HepG2 (cell line): ENCODE measurements at regions not wholly inside any gene's neighbourhood (a gene's known extent, or its start where the extent isn't known, plus 50 kb on each side); places are given as distances from the start of the nearest gene placed in this dataset.

Experiments
- ATAC-seq: fragments of 200-7000 bp; cut with Tn5 transposase; 3 replicates; pipeline ENCODE4 v1.9.1; 2020; ENCODE audit warnings: mild to moderate bottlenecking, moderate library complexity
- BruUV-seq: library from RNA; stranded (reverse); fragments of 400-500 nt; replicated peaks from 2 replicates; lab custom pipeline; 2021; lab: Mats Ljungman, UMichigan
- CTCF ChIA-PET: fragments of 300-600 bp; formaldehyde crosslinking; extraction: SDS; loops from one replicate; lab custom pipeline; 2021; ENCODE audit warnings: low total read pairs, inconsistent platforms, low intra/inter-chr PET ratio; lab: Yijun Ruan, JAX
- POLR2A ChIA-PET: fragments of 350-600 bp; sonication (Branson Sonifier 250); formaldehyde crosslinking; loops from one replicate; lab custom pipeline; 2020; ENCODE audit warnings: antibody characterized with exemption, inconsistent platforms; lab: Yijun Ruan, JAX
- DNase-seq: peaks from one replicate; pipeline ENCODE4 v3.0.0-alpha.2; 2015; ENCODE audit warnings: low spot score
- FAIRE-seq: peaks from 3 replicates; lab custom pipeline; 2011; peaks lifted over from hg19 to GRCh38; lab: Jason Lieb, UNC
- H2AFZ ChIP-seq: one replicate; pipeline ENCODE4 v1.6.1; 2011; ENCODE audit warnings: low read length, inconsistent platforms
- H3K27ac ChIP-seq: fragments of 300-600 bp; 3 replicates; pipeline ENCODE4 v1.8.0; 2011; ENCODE audit warnings: mixed run types, mild to moderate bottlenecking, mixed read lengths, low read length, inconsistent platforms; ENCODE audit not compliant: insufficient read depth; ENCODE audit errors: extremely low read length
- H3K27me3 ChIP-seq, 2 experiments: fragments of 200-600 bp in 1 of 2; 2 replicates in 1 of 2; 3 replicates in 1 of 2; pipeline versions ENCODE4 v1.6.0 to v1.8.0; 2011; ENCODE audit warnings: low read length in 2 of 2, mild to moderate bottlenecking in 2 of 2, moderate library complexity in 2 of 2, inconsistent platforms in 1 of 2; ENCODE audit not compliant: insufficient read depth in 2 of 2, control insufficient read depth in 1 of 2
- H3K36me3 ChIP-seq, 2 experiments: fragments of 200-600 bp in 1 of 2; replicated peaks in 1 of 2; 2 replicates in 1 of 2; 3 replicates in 1 of 2; pipeline versions ENCODE4 v1.5.1 to v1.8.0; 2011; ENCODE audit warnings: low read length in 2 of 2, inconsistent platforms in 1 of 2; ENCODE audit not compliant: insufficient read depth in 2 of 2, control insufficient read depth in 1 of 2
- H3K4me1 ChIP-seq: 2 replicates; pipeline ENCODE4 v1.5.1; 2012; ENCODE audit warnings: low read length, inconsistent platforms; ENCODE audit not compliant: insufficient read depth
- H3K4me2 ChIP-seq: 2 replicates; pipeline ENCODE4 v1.6.0; 2011; ENCODE audit warnings: low read depth, low read length, inconsistent platforms
- H3K4me3 ChIP-seq, 3 experiments: fragments of 200-600 bp in 1 of 3; sonication (generic), shearing (Covaris generic) in 1 of 3; replicated peaks in 1 of 3; 2 replicates each; pipeline ENCODE4 v1.5.1; 2011 to 2016; ENCODE audit warnings: low read length in 3 of 3, inconsistent platforms in 2 of 3, low read depth in 2 of 3, mild to moderate bottlenecking in 2 of 3, control low read depth in 1 of 3, mixed read lengths in 1 of 3; ENCODE audit not compliant: insufficient read depth in 1 of 3
- H3K79me2 ChIP-seq: one replicate; pipeline ENCODE4 v1.6.1; 2011; ENCODE audit warnings: low read length, inconsistent platforms; ENCODE audit not compliant: insufficient read depth
- H3K9ac ChIP-seq: 2 replicates; pipeline ENCODE4 v1.6.0; 2011; ENCODE audit warnings: mild to moderate bottlenecking, low read depth, low read length, inconsistent platforms; ENCODE audit not compliant: insufficient read depth
- H3K9me3 ChIP-seq: 2 replicates; pipeline ENCODE4 v1.5.1; 2012; ENCODE audit warnings: mild to moderate bottlenecking, low read length
- H4K20me1 ChIP-seq: 2 replicates; pipeline ENCODE4 v1.6.0; 2011; ENCODE audit warnings: inconsistent platforms, mild to moderate bottlenecking, low read length, moderate library complexity; ENCODE audit not compliant: insufficient read depth
- ATF6 ChIP-seq: sonication (generic); formaldehyde crosslinking; conservative IDR thresholded peaks from 2 replicates; pipeline ENCODE4 v1.4.0; 2020; ENCODE audit warnings: missing genetic modification reagents
- SUZ12 ChIP-seq: fragments of 150-350 bp; IDR thresholded peaks from 2 replicates; pipeline ENCODE4 v1.6.1; 2014; ENCODE audit warnings: low read depth, low read length
- YEATS4 ChIP-seq: sonication (generic); formaldehyde crosslinking; IDR thresholded peaks from 2 replicates; pipeline ENCODE4 v1.4.0; 2020; ENCODE audit warnings: missing genetic modification reagents, borderline replicate concordance
- ZBTB10 ChIP-seq: sonication (generic); formaldehyde crosslinking; IDR thresholded peaks from 2 replicates; pipeline ENCODE4 v1.4.0; 2020; ENCODE audit warnings: missing genetic modification reagents, borderline replicate concordance
- ZBTB3 ChIP-seq: sonication (generic); formaldehyde crosslinking; IDR thresholded peaks from 2 replicates; pipeline ENCODE4 v1.4.0; 2020; ENCODE audit warnings: low read depth, mild to moderate bottlenecking, moderate library complexity, missing genetic modification reagents, borderline replicate concordance
- ZNF34 ChIP-seq: sonication (generic); formaldehyde crosslinking; IDR thresholded peaks from 2 replicates; pipeline ENCODE4 v1.4.0; 2020; ENCODE audit warnings: mild to moderate bottlenecking, missing genetic modification reagents, borderline replicate concordance
- ZSCAN21 ChIP-seq: sonication (generic); formaldehyde crosslinking; IDR thresholded peaks from 2 replicates; pipeline ENCODE4 v1.8.0; 2022; ENCODE audit warnings: mild to moderate bottlenecking, missing genetic modification reagents, moderate library complexity, borderline replicate concordance
- ZSCAN9 ChIP-seq: IDR thresholded peaks from 2 replicates; pipeline ENCODE4 v1.6.1; 2016; ENCODE audit warnings: borderline replicate concordance
- WGBS: methylation state at CpG from one replicate; pipeline ENCODE4 v1.1.6; 2017; ENCODE audit warnings: low lambda C conversion rate; 5-methylcytosine and 5-hydroxymethylcytosine counted together
- in situ Hi-C: cut with HindIII; loops from 2 replicates; pipeline ENCODE4 v1.10.0; 2017; ENCODE audit warnings: low pct_unique_long_range_greater_than_20kb; ENCODE audit not compliant: extremely low pct_ligation_motif_present
- intact Hi-C: fragments of 100-400 bp; cut with micrococcal nuclease; formaldehyde crosslinking; loops from one replicate; pipeline ENCODE4 v1.10.0; 2022; ENCODE audit not compliant: unreplicated experiment

- H3K9ac ChIP-seq = no peak overlapping the region
- no TSS peak for BruUV-seq
- no peaks in the 10 kb centered on the region for H3K4me1 ChIP-seq
- no peak overlapping the region for H3K27ac ChIP-seq
- FAIRE-seq (no peak), DNase-seq (no peak), ATAC-seq (no peak)
- no peaks in the 10 kb centered on the region for H4K20me1 ChIP-seq
- no peaks in the 10 kb centered on the region for H3K79me2 ChIP-seq
- no peaks in the 10 kb centered on the region for H3K9me3 ChIP-seq
- H3K27me3 ChIP-seq = peaks cover 5 to 53% of the 10 kb centered on the region in 2 experiments; a peak in 4 of 5 replicates
- no peak overlapping the region for H3K4me3 ChIP-seq
- no peak overlapping the region for H2AFZ ChIP-seq
- no peaks in the 10 kb centered on the region for H3K36me3 ChIP-seq
- WGBS = 46% methylated on average over 7 of the region's 7 CpGs
- ChIA-PET POLR2A (no interaction called here), CTCF (no interaction called here)
- intact Hi-C loops = no loop called here
- no peak for TF ChIP-seq ZBTB10 (CRISPR knock-in tag)
- TF ChIP-seq ZSCAN21 (CRISPR knock-in tag) = no peak
- TF ChIP-seq ZBTB3 = no peak
- no peak for TF ChIP-seq SUZ12
- TF ChIP-seq ZNF34 (CRISPR knock-in tag) = no peak
- no peak for TF ChIP-seq ATF6 (CRISPR knock-in tag)
- TF ChIP-seq ZSCAN9 (CRISPR knock-in tag) = no peak
- TF ChIP-seq YEATS4 (CRISPR knock-in tag) = no peak
- in situ Hi-C loops = no loop called here
- H3K4me2 ChIP-seq = no peak overlapping the region
These were observed 101.8 kb upstream of the PITRM1 start for GRCh38 chr10:3274414-3274813.
